DMS153 (cell line): ENCODE measurements at regions not wholly inside any gene's neighbourhood (a gene's known extent, or its start where the extent isn't known, plus 50 kb on each side); places are given as distances from the start of the nearest gene placed in this dataset.
"Not testable (repeated sequence)": the region's sequence is repeated elsewhere in the genome, so short reads cannot be mapped to it uniquely, and the experiment has no call there.

ENCODE experiments used
- DNase-seq: peaks from one replicate; lab custom pipeline; 2025; lab: John Stamatoyannopoulos, UW

- DNase-seq = no peak
Observed at GRCh38 chr13:21911646-21912298, 240.9 kb downstream of the FGF9 start.

GRCh38 chr13:21913010-21913409, 242.1 kb downstream of the FGF9 start:
- peak; percentile 19 for DNase-seq

GRCh38 chr13:21917086-21918015, 246.5 kb downstream of the FGF9 start:
- no peak for DNase-seq

DNA sequence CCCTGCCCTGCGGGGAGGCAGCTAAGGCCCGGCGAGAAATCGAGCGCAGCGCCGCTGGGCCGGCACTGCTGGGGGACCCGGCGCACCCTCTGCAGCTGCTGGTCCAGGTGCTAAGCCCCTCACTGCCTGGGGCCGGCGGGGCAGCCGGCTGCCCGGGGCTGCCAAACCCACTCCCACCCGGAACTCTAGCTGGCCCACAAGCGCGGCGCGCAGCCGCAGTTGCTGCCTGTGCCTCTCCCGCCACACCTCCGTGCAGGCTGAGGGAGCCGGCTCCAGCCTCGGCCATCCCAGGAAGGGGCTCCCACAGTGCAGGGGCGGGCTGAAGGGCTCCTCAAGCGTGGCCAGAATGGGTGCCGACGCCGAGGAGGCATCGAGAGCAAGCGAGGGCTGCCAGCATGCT, 249.9 kb downstream of the FGF9 start:
- DNase-seq = not testable (repeated sequence)

DNA sequence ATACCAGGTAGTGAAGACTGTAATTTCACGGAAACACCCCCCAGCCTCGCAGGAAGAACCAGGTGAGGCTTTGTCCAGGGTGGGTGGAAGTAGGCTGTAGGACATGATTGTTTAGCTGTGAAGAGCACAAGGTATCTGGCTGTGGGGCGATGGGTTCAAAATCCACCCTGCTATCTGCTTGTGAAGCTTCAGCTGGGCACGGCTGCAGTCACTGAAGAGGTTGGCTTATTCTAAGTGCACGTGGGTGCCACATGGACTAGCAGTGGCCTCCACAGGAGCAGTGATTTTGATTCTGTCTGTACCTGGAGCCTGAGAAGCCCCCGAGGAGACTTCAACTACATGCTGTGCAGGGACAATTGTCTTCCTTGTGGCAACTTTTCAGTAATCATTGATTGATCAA, 254.1 kb downstream of the FGF9 start:
- DNase-seq = no peak

GRCh38 chr13:21925720-21926119, 254.8 kb downstream of the FGF9 start:
- DNase-seq = no peak

GRCh38 chr13:21929400-21929799, 258.5 kb downstream of the FGF9 start:
- no peak for DNase-seq

GRCh38 chr13:21930536-21930935, 259.7 kb downstream of the FGF9 start:
- DNase-seq = no peak

DNA sequence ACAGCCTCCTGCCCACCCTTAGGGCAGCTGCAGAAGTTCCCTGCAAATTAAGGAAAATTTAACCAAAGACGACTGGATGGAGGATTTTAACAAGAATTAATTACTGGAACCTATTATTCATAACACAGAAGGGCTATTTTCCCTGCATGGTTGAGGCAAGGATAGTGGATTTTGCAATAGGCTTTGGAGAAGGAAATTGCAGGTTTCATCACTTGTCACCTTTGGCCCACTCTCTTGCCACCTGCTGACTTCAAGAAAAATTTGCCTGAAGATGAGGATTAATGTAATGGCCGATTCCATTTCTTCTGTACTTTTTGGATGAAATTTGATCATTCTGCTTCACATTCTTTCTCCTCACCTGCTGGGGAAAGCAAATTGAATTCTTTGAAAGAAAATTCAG, 261.7 kb downstream of the FGF9 start:
- no peak for DNase-seq

GRCh38 chr13:21932996-21933395, 262.1 kb downstream of the FGF9 start:
- no peak for DNase-seq

DNA sequence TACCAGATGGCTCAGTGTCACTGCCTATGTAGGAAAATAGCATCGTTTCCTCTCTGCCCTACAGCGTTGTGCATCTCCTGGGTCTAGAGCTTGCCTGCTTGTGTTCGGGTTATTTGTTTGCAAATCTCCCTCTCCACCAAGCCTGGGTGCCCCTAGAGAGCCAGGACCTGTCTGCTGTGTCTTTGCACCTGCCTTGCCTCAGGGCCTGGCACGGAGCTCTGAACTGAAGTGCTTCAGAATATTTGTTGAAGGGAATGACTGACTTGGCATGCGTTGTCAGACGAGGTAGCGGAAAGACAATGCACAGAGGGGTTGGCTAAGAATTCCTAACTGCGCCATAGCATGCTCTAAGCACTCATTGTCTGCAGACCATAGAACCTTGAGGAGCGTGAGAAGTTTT, 263.4 kb downstream of the FGF9 start:
- peak; percentile 96 for DNase-seq

DNA sequence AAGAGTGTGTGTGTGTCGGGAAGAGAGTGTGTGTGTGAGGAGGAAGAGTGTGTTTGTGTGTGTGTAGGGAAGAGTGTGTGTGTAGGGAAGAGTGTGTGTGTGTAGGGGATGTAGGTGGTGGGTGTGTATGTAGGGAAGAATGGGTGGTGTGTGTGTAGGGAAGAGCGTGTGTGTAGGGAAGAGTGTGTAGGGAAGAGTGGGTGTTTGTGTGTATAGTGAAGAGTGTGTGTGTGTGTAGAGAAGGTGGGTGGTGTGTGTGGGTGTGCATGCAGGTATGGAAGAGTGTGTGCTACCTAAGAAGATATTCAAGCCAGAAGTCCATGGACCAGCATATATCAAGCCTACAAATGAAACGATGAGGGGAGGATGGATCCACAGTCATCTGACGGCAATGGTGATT, 265.8 kb downstream of the FGF9 start:
- DNase-seq = no peak

DNA sequence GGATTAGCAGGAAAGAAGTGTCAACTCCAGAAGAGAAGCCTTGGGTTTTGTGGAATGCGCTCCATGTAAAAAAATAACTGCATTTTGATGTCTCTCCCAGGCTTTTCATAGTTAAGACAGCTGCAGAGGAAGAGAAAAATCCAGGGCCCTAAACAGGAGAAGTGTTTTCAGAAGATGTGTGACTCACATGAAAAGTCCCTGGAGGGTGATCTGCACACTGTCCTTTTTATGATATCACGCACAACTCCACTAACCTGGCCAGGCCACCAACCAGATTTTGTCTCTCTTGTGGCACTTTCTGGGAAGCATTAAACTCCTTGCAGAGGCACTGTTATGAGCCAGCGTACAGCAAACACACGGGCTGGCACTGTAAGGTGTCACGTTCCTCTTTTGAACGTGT, 267.3 kb downstream of the FGF9 start:
- DNase-seq = peak; percentile 33

DNA sequence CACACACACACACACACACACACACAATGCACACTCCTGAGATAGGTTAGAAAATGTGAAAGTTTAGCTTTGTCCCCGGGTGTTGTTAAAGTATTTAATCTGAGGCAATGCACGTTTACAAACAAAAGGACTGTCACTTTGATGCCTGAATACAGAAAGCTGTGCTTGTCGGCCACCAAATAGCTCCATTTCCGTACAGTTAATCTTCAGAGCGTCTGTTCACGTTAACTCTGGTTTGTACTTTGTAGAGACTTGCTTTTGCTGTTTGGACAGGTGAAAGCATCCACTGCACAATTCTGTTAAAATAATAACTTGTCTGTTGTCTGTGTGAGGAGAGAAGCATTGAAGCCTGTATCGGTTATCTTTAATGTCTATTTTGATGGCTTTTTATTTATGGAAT, 267.8 kb downstream of the FGF9 start:
- DNase-seq = no peak

DNA sequence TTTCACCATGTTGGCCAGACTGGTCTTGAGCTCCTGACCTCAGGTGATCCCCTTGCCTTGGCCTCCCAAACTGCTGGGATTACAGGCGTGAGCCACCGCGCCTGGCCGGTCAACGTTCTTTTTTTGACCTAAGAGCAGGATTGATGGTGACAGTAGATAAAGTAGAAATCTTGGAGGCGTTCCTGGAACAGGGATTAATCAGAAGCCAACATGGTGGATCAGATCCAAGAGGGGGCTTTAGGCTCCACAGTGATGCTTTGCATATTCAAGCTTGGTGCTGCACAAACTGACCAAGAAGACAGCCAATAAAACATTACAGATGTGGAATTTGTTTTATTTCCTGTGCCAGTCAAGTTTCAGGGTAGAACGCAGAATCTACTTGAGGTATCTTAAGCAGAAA, 271.2 kb downstream of the FGF9 start:
- no peak for DNase-seq

DNA sequence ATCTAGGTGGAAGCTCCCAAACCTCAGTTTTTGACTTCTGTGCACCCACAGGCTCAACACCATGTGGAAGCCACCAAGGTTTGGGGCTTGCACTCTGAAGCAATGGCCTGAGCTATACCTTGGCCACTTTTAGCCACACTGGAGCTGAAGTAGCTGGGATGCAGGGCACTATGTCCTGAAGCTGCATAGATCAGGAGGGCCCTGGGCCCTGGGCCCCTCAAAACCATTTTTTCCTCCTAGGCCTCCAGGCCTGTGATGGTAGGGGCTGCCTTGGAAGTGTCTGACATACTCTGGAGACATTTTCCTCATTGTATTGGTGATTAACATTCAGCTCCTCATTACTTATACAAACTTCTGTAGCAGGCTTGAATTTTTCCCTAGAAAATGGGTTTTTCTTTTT, 273.7 kb downstream of the FGF9 start:
- DNase-seq = no peak

DNA sequence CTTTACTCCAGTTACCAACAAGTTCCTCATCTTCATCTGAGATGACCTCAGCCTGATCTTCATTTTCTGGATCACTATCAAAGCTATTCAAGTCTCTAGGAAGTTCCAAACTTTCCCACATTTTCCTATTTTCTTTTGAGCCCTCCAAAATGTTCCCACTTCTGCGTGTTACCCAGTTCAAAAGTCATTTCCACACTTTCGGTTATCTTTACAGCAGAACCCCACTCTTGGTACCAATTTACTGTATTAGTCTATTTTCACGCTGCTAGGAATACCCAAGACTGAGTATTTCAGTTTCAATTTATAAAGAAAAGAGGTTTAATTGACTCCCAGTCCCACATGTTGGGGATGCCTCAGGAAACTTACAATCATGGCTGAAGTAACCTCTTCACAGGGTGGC, 274.3 kb downstream of the FGF9 start:
- DNase-seq = no peak

- no peak for DNase-seq
Observed at GRCh38 chr13:21946964-21947363, 276.1 kb downstream of the FGF9 start.

DNA sequence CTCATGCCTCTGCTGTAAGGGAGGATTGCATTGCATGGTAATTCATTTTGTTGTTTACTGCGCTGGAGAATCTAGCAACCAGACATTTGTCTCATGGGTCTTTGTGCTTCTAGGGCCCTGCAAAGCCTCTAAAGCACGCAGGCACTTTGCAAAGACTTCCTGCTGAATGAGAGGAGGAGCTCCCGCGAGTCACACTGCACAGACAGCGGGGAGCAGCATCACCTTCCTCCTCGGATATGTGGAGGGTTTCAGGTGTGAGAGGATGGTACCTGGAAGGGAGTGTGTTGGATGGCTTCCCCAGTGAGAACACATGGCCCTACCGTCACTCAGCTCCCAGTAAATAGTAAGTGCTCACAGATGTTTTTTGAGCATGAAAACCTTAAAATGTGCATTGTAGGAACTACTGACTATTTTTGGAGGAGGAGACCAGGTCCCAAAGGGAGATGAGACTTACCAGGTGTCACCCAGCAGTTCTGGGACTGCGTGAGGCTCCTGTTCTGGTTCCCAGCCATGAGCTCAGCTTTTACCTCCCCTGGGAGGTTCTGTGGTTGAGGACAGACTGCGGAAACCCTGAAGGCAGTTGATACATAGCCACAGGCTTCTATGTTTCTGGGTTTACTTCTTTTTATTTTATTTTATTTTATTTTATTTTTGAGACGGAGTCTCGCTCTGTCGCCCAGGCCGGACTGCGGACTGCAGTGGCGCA, 278.0 kb downstream of the FGF9 start:
- no peak for DNase-seq

DNA sequence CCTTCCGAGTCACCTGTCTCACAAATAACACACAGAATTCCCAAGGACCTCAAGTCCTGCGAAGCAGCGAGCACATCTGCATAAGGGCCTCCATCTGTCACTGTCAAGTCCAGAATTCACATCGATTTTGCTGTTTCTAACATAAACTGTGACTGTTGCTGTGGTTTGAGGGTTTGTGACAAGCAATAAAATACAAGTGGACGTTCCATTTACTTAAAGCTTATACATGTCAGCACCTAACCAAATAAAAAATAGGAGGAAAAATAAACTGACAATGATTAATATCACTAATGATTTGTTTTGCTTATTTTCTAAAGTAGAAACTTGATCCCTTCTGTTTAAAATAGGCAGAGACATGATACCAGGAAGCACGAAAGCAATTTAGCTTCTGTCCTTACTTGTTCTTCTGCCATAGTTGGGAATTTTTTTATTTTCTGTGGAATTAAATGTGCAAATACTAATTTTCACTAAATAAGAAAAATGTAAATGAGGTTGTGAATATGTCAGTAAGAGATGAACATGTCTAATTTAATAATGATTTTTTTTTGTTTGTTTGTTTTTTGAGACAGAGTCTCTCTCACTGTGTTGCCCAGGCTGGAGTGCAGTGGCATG, 279.1 kb downstream of the FGF9 start:
- peak; percentile 90 for DNase-seq

GRCh38 chr13:21956666-21957065, 285.8 kb downstream of the FGF9 start:
- no peak for DNase-seq

DNA sequence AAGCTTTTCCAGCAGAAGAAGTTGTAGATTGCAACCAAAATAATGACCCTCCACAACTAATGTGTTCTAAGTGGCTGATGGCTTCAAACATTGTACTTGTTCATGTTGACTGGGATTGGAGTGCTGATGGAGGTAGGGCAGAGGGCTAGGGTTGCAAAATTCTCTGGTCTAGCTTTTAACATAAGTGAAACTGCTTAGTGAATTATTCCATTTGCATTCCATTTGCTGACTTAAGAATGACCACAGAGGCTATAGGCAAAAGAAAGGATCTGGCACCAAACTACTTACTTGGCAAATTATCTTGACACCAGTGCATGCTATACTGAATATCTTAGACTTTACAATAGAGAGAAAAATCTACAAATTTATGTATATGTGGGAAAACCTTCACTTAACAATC, 287.0 kb downstream of the FGF9 start:
- DNase-seq = no peak
